Muscle of back (tissue), 3 donors: ENCODE measurements at regions not wholly inside any gene's neighbourhood (a gene's known extent, or its start where the extent isn't known, plus 50 kb on each side); places are given as distances from the start of the nearest gene placed in this dataset.
A peak's percentile ranks its signal among the peaks of the same experiment; 100 is the strongest.

Experiments used
- DNase-seq, 3 donors: peaks; one replicate each; pipeline versions ENCODE4 v3.0.0 to v3.0.0-alpha.2; 2013

DNA sequence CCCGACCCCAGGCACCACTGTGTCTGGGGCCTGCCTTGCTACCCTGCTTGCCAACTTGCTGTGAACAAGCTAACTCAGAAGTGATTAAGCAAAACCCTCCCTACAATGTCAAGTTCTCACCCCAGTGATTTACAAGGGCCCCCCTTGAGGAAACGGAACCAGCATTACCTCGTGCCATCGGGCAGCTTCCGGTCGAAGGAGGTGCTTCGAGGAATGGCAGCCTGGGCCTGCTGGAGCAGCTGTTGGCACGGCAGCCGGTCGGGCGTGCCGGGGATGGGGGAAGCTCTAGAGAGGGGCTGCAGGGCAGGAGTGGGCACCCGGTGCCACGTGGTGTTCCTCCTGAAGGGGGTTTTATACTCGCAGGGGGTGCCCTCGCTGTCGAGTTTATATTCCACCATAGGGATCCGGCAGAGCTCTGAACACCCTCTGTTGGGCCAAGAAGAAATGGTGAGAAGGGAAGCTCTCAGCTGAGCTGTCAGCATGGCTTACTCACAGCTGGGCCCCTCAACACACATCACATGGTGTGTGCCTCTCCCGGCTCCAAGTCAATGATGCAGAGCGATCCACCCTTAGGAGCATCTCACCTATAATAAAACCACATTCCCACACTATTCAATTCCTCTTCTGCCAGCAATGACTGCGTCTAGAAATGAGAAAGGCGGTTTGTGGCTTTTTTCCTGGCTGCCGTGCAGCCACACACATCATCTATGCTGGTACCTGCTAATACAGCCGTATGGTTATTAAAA is 184.4 kb downstream of the SIPA1L2 start:
- DNase-seq = no peak

DNA sequence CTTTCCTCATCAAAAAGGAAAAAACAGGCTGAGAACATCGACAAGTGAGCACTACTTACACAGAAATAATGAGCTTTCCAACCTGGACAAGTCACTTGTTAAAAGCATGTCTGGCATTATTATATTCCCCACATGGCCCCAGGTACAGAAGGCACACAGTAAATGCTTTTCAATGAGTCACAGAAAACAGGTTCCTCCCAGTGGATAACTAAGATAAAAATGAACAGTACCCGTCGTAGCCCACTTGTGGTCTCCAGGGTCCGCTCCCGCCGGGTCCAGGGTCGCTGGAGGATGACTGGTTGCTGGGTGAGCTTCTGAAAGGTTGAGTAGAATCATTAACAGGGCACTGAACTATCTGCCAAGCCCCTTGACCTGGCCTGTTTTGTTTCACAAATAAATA is 186.6 kb downstream of the SIPA1L2 start:
- DNase-seq = no peak

DNA sequence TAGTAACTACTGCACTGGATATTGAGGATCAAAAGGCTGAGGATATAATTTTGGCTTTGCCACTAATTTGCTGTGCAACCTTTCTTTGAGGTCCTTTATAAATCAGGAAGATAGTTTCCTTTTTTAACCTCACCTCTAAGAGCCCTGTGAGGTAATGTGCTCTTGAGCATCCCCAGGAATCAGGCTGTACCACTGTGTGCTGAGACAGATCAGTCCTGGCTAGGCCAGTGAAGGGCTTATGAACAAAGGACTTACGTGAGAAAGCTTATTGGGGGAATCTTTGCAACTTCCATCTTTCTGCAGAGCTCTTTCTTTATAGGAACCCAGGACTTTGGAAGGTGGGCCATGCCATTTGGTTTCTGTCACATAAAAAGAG is 188.9 kb downstream of the SIPA1L2 start:
- no peak for DNase-seq

DNA sequence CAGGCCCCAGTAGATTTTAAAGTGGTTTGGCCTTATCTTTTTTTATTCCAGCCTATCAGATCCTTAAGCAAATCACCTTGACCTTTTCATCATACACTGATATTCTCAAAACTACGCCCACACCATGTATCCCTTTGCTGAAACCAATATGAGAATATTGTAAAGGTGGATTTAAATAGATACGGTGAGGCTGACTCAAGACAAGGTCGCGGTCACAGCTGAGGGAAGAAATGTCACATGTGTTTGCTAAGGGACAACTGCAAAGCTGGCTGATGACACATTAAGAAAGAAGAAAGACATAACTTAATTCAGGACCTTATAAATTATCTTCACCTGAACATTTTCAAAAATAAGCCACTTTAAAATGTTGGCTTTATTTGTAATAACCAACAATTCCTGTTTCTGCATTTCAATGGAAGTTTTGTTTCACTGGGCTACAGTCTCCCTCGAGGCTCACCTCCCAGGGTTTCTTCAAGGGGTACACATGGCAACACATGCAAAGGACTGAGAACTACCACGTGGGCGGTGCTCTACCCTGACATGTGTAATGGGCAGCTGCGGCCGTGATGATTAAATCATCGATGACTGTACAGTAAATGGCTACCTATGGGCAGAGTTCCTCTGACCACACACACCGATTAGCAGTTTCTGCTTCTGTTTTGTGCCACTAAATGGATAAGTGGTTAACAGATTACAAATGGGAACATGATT is 189.5 kb downstream of the SIPA1L2 start:
- no peak for DNase-seq

DNA sequence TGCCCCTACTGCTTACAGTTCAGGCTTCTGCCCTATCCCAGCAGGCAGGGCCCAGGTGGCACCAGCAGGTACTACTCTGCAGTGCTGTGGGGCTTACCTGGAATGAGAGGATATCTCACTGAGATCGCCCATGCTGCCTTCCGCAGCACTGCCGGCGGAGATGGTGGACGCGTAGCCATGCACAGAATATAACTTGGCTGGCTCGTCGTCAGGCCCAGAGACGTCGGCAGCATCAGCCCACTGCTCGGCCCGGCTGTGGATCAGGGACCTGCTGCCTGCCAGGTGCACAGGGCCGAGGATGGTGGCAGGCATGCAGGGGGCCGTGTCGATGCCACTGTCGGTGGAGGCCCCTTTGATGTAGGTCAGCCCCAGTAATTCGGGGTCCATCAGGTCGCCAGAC is 190.9 kb downstream of the SIPA1L2 start:
- no peak for DNase-seq

DNA sequence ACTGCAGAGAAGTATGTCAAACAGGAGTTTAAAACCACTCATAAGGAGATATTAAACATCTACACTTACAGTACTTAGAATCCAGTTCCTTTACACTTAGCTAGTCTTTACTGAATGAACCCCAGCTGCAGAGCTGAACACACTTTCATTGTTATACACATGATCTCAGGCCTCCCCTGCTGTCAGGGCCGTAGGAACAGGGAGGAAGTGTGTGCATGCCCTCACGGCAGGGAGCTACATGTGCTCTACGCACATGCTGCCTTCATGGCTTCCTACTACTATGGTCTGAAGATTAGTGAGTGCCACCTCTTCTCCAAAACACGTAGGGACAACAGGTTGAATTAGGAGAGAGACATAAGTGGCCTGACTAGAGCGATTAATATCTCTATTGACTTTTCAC is 191.5 kb downstream of the SIPA1L2 start:
- no peak for DNase-seq

DNA sequence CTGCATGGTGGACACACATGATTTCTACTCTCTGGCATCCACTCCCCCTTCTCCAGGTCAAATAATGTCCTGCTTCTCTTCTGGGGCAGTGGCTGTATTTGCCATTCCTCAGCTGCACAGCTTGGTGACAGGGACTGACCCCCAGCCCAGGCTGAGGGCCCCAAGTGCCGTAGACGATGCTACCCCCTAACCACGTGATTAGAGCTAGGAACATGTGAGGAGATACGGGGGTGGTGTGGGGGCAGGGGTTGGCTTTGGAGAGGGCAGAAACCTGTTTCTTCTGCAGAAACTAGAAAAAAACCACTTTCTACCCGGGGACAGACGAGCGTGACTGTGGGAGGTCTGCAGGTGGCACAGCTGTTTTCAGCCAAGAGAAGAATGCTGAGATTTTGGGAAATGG is 192.4 kb downstream of the SIPA1L2 start:
- no peak for DNase-seq

DNA sequence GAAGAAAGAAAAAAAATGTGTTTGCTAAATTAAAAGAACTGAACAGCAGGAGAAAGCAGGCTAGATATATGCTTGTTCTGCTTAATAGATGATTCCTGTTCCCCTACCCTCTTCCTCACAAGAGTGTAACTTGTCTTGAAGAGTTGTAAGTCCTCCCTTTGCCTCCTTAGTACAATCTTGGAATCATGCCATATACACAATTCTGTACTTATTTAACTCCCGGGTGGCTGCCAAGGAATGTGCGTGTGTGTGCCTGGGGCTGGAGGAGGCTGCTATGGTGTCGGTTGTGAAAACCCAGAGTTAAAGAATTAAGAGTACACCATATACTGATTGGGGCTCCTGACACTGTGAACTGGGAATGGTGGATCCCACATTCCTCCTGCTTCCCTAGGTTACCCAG is 194.2 kb downstream of the SIPA1L2 start:
- DNase-seq = peak in 1 of 3 donors; percentile 54

DNA sequence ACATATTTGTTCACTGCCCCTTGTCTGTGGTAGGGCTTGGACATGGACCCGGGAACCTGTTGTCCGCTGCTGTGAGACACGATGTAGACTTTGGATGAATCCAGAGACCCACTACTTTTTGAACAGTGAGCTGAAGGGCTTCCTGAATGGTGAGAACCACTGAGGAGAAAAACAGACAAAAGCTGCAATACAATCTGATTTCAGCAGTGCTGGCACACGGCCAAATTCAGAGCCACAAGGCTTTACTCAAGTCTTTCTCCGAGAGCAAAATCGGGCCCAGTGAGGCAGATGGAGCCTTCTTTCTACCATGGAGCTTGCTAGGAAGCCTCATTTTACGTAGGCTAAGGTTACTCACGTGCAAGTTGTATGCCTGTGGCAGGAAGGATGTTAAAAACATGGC is 197.6 kb downstream of the SIPA1L2 start:
- DNase-seq = peak in 2 of 3 donors; percentile 28 to 65

DNA sequence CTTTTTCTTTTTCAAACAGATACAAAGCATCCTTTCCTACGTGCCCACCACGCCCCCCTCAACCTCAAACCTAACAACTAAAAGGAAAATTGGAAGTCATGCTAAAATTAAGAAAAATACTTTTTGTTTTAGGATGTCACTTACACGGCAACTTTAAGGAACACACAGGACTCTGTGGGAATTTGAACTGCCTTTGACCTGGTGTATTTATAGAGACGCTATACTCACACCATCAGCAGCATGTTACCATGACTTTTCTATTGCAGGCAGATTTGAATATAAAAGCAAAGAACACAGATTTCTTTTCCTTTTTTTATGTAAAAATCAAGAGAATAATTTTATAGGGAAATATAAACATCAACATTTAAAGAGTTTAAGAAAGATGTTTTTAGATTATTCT is 198.2 kb downstream of the SIPA1L2 start:
- DNase-seq = no peak

DNA sequence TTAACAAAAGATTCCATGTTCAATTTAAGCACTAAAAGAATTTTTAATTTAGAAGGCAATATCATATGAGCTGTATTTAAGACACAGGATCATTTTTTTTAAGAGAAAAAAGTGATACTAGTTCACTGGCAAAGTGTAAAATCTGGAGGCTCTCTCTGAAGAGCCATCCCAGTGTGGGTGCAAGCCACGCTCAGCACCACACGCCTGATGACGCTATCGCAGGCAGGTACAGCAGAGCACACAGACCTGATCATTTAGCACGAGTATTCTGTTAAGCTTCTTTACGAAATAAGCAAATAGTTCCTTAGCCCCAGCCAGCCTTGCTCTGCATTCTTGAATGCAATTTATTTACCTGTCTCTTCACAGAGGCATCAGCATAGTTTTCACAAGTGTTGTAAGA is 198.6 kb downstream of the SIPA1L2 start:
- DNase-seq = no peak

DNA sequence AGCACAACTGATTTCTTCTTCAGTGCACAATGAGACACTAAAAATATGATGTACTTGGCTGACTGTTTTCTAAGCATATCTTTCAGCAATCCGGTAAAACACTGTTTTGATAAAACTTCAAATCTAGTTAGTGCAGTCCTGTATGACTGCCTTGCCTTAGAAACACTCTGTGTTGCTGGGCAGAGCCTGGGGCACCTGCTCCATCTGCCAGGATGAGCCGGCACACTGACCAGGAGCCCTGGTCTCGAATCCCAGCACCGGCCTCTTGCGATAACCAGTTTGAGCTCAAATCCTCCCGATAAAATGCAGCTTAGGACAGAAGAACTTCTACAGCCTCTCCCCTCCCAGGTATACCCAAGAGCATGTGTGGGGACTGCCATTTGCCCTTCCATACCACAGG is 199.5 kb downstream of the SIPA1L2 start:
- no peak for DNase-seq

DNA sequence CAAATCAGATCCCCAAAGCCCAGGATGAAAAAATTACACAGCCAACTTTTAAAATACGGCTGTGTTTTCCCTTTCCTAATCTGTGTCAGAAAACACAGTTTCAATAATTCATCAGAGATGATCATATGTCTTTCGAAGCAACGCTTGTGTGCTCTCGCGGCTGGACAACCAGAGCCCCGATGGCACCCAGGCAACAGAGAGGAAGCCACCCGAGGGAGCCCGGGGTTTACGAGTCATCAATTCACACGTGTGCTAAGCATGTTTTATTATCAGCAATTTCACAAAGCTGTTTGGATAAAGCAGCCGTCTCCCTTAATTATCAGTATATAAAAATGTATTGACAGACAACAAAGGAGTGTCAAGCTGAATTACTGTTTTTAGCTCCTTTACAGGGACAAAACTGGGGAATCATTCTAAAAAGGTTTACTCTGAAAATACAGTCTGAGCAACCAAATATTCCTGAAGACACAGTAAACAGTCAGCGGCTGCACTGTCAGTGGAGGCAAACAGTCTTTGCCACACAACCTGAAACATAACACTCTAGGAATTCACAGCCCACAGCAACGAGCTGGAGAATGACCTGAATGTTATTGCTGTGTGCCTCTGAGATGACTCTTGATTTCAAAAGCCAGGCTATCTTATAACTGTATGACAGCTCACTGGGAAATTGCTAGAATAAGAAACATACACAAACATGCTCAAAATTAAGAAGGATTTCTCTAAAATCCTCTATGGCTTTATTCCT is 201.0 kb downstream of the SIPA1L2 start:
- peak in 1 of 3 donors; percentile 47 for DNase-seq

DNA sequence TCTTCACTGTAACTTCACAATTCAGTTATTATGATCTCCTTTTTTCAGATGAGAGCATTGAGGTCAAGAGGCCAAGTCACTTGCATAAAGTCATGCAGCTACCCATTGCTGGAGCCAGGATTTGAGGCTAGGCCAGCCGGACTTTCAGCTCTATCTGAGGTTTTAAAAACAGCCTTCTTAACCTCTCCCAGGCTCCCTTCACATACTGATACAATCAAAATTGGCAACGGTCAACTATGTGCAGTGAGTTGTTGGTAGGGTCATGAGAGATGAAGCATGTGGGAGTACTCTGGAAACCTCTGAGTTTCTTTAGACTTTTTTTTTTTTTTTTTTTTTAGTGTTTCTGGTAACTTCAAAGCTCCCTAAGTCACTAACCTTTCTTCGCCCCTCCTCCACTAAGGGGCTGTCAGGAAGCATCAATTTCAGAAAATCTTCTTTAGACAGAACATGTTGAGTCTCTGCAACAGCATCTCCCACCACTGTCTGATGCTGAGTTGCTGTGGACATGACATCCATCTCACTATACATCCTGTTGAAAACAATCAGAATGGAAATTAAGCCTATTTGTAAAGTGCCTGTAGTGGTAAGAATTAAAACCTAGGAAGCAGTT is 201.8 kb downstream of the SIPA1L2 start:
- DNase-seq = no peak

DNA sequence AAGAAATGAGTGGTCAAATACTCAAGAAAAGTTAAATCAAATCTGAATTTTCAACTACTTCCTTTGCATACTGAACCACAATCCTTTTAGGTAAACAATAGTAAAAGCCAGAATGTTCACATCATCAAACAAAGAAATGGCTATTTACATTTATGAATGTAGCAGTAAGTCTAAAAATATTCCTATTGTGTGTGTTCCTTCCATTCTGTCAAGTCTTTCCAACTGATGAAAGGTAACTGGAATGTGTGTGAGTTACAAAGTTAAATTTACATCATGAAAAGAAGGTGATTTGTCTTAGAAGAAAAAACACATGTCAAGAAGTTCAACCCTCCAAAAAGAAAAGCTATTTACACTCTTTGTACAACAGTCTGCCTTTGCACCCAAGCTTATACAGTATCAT is 203.1 kb downstream of the SIPA1L2 start:
- DNase-seq = no peak

DNA sequence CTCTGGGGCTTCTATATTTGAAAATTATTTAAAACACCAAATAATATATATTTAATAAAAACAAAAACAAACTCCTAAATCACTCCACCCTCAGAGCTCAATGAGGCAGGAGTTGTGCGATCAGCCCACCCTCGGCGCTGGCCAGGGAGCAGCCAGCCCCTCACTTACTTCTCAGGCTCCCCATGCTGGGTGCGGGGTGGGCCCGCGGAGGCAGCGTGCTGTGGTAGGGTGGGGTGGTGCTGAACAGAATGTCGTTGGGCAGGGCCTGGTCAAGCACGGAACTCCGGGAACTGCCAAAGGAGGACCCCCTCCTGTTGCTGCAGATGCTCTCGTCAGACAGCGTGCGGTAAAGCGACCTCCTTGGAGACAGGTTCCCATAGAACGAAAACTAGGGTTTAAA is 204.5 kb downstream of the SIPA1L2 start:
- no peak for DNase-seq

DNA sequence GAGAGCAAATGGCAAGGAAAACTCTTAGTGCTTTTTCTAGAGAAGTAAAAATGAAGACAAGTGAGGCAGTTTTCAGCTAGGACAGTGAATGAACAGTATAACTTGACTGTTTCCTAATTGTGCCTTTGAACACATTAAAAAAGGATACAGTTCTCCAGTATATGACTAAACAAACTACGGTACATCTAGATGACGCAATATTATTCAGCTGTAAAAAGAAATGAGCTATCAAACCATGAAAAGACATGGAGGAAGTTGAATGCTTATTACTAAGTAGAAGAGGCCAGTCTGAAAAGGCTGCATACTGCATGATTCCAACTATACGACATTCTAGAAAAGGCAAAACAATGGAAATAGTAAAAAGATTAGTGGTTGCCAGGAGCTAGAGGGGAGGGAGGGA is 206.3 kb downstream of the SIPA1L2 start:
- no peak for DNase-seq

DNA sequence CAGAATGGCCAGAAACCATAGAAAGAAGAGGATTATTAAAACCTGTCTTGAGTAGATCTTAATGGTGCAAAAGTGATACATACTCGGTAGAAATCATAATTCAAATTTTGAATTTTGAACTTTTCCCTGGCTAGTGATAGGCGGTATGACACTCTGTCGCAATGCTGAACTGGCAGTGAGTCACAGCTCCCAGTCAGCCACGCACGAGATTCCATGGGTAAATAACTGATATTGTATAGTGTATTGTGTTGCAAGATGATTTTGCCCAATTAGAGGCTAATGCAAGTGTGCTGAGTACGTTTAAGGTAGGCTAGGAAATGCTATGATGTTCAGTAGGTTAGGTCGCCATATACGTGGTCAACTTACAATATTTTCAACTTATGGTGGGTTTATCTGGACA is 207.0 kb downstream of the SIPA1L2 start:
- DNase-seq = no peak

DNA sequence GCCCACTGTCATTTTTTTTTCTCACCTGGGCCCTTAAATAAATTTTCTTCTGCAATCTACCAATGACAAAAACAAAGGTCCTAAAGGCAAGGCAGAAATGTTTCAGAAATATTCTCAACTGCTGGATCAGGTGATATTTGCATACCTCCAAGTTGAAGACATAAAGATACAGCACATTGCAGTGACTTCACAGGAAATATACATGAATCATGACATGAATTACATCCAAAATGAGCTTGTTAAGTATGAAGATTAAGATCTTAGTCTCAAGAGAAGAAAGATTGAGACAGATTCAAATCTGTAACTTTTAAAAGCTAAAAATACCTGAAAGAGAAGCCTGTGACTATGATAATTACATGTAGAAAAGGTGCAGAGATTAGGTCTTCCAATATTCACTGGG is 207.8 kb downstream of the SIPA1L2 start:
- DNase-seq = no peak

DNA sequence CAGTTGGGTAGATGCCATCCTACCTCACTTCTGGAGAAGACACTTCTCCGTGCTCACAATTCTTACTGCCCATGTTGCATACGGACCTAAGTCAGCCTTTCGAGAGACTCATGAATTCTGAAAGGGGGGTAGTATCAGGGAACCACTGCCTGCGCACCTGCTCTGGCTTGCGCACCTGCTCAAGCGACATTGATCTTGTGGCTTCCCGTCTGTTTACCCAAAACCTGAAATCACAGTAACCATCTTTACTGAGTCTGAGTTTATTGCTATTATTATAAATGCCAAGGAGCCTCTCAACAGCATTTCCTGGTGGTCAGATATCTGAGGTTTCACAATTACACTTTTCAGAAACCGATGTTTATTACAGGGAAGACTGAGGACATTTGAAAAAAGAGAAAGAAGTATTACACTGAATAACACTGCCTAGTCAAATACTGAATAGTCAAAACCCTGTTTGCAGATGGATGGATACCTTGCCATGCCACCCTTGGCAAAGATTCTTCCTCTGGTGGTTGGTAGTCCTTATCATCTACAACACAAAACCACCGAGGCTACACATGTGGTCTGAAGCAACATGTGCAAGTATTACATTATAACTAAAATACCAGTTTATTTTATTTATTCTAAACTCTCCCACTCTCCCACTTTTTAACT is 208.7 kb downstream of the SIPA1L2 start:
- no peak for DNase-seq

DNA sequence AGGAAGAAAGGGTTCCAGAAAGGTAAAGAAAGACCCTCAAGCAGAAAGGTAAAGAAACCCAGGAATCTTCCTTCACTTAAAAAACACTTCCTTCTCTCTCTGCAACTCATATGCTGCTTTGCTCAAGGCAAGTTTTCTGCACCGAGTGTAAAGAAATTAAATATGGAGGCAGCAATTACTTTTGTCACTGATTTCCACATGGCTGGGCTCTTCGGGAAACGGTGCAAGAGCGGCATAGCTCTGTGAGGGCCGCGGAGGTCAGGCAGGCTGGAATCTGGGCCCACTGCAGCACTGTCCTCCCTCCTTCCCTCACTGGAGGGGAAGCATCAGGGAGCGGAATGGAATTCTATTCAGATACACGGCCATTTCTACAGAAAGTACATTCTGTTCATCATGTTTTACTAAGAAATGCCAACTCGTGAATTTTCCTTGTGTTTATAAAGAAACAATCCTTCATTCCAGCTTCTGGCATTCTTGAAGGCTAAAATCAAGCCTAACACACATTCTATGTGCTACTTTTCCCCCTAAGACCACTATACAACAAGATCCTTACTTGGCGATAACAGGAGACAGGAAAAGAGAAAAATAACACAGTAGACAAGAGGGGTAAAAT is 212.2 kb downstream of the SIPA1L2 start:
- DNase-seq = no peak
